ENCODE measurements at regions not wholly inside any gene's neighbourhood (a gene's known extent, or its start where the extent isn't known, plus 50 kb on each side); places are given as distances from the start of the nearest gene placed in this dataset.

GRCh38 chr12:92010368-92010767 lies 135.3 kb downstream of the BTG1 start:
- intact Hi-C loops (cut with micrococcal nuclease): no loop called here
- DNase-seq (no peak), ATAC-seq (no peak)

GRCh38 chr12:92008345-92008744 lies 137.3 kb downstream of the BTG1 start:
- ATAC-seq (no peak), DNase-seq (no peak)
- intact Hi-C loops (cut with micrococcal nuclease): no loop called here

GRCh38 chr12:92007787-92008186 lies 137.9 kb downstream of the BTG1 start:
- ATAC-seq (no peak), DNase-seq (no peak)
- intact Hi-C loops (cut with micrococcal nuclease): no loop called here

DNA sequence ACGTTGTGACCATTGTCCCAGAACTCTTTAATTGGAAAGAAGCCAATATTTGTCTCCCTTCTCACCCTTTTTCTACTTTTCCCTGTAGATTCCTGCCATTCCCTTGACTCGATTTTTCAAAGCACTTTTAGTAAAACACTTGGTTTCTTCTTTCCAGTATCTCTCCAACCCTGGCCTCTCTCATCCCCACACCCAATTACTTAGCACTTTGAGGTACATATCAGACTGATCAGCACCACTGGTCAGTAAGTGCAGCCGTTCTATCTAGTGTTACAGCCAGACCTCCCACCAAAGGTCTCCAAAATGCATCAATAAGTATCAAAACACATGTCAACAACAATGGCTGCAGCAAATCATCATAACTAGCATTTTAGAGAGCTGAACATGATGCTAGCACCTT lies 141.9 kb downstream of the BTG1 start:
- no peak for ATAC-seq
- no peak for DNase-seq
- intact Hi-C loops (cut with micrococcal nuclease): no loop called here

GRCh38 chr12:92002673-92003382 lies 142.8 kb downstream of the BTG1 start:
- DNase-seq (no peak), ATAC-seq (peak; percentile 87)
- intact Hi-C loops (cut with micrococcal nuclease): no loop called here

DNA sequence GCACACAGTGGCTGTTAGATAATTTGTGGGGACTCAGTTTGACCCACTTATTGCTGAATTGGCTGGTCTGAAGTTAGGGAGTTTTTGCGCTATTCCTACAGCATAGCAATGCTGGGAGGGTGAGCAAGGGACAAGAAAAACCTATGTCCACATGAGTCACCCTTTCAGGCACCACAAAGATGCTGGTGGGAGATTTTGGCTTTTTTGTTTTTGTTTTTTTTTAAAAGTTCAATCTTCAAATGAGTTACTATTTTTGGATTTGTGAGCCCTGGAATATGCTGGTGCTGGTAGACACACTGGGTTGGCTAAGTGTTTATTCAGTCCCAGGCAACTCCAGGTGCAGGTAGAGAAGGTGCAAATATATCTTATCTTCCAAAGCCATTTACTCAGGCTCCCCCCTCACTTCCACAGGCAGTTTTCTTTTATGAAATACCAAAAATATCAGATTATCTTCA lies 143.4 kb downstream of the BTG1 start:
- ATAC-seq: peak; percentile 55
- no peak for DNase-seq
- intact Hi-C loops (cut with micrococcal nuclease): no loop called here

- intact Hi-C loops (cut with micrococcal nuclease): no loop called here
- no peak for ATAC-seq
- no peak for DNase-seq
These were observed 145.0 kb downstream of the BTG1 start for GRCh38 chr12:92000597-92000996.

- no peak for DNase-seq
- intact Hi-C loops (cut with micrococcal nuclease): no loop called here
- no peak for ATAC-seq
These were observed 145.8 kb downstream of the BTG1 start for GRCh38 chr12:91999823-92000222.

DNA sequence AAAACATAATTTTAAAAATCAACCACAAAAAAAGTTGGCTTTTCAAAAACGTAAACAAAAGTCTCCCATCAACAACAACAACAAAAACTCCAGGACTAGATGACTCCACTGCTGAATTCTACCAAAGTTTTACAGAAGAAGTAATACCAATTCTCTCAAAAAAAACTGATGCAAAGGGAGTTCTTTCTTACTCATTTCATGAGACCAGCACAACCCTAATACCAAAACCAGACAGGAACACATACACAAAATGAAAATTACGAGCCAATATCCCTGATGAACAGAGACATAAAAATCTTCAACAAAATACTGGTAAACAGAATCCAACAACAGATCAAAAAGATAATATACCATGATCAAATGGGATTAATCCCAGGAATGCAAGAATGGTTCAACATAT lies 147.3 kb downstream of the BTG1 start:
- intact Hi-C loops (cut with micrococcal nuclease): no loop called here
- ATAC-seq (no peak), DNase-seq (no peak)

DNA sequence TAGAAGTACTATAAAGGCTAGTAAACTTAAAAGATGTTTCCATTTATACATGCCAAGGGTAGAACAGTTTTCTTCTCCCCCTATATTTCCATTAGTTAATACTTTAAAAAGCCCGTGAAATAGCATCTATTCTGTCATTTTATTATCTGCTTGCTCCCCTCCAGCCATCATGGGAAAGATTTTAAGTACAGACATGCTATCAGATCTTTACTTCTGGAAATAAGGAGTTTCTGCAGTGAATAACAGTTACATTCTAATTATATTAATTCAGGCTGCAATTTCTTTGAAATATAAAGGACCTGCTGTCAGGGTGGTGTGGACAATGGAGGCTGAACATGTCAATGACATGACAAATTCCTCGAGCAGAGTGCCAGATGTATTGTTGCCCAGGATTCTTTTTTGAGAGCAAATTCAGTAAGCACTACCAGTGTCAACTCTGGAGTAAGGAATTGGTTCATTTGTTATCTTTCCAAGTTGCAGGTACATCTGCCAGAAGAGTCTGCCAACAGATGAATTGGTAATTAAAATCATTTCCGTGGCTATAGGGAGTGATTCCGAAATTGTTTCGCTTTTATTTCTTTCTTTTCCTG lies 151.3 kb downstream of the BTG1 start:
- DNase-seq (no peak), ATAC-seq (peak; percentile 54)
- intact Hi-C loops (cut with micrococcal nuclease): no loop called here

DNA sequence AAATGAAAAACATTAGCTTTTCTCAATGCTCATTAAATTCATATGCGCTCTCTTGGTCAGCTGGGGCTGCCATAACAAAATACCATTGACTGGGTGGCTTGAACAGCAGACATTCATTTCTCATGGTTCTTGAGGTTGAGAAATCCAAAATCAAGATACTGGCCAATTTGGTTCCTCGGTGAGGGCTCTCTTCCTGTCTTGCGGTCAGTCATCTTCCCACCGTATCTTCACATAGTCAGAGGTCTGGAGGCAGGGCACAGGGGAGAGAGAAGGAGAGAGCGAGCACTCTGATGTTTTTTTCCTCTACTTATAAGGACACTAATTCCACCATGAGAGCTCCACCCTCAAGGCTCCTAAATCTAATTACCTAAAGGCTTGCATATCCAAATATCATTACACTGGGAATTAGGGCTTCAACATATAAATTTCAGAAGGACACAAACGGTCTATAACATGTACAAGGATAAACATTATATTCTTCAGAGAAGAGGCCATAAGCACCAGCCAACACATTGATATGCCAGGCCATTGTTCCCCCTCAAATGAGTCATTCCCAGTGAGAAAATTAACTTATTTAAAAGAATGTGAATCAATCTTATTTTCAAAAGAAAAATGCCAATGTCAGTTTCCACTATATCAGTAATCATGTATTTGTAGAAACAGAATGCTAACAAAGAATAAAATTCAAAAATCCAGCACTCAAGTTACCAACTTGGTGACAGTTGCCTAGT lies 152.2 kb downstream of the BTG1 start:
- ATAC-seq: no peak
- intact Hi-C loops (cut with micrococcal nuclease): no loop called here
- no peak for DNase-seq

- intact Hi-C loops (cut with micrococcal nuclease): no loop called here
- no peak for ATAC-seq
- no peak for DNase-seq
These were observed 154.1 kb downstream of the BTG1 start for GRCh38 chr12:91991399-91992187.

GRCh38 chr12:91990525-91990924 lies 155.1 kb downstream of the BTG1 start:
- ATAC-seq (no peak), DNase-seq (no peak)
- intact Hi-C loops (cut with micrococcal nuclease): no loop called here

DNA sequence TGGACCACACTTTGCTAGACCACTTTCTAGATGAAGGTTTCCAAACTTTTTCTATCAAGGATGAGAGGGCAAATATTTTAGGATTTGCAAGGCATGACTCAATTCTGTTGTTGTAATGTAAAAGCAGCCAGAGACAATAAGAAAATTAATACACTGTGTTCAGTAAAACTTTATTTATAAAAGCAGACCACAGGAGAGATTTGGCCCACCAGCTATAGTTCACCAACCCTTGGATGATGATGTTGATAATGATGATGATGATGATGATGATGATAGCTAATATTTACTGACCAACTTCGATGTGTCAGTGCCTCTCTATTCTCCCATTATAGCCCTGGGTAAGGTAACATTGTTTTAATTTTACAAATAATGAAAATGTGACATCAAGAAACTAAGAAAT lies 156.5 kb downstream of the BTG1 start:
- no peak for DNase-seq
- intact Hi-C loops (cut with micrococcal nuclease): loop anchor here (10.0 kb wide), 1 partner anchor 146 kb away; no protein-coding TSS in a partner anchor
- no peak for ATAC-seq

- intact Hi-C loops (cut with micrococcal nuclease): loop anchor here (10.0 kb wide), 1 partner anchor 146 kb away; no protein-coding TSS in a partner anchor
- ATAC-seq (peak; percentile 22), DNase-seq (no peak)
These were observed 157.3 kb downstream of the BTG1 start for GRCh38 chr12:91988086-91988923.

DNA sequence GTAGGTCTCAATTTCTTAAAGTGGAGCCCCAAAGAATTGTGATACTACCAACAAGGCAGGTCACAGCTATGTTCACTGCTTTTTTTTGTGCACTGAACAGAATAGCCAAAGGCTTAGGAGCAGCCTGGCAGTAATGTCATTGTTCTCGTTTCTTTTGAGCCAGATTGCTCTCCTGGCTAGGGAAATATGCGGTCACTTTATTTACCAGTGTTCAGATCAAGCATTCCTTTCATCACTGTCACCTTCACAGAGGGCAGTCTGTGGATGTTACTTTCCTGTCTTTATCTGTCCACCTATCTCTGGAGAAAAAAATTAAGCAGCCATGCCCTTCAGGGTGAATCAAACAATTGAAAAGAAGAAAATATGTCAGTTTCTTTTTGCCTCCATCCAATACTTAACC lies 159.6 kb downstream of the BTG1 start:
- DNase-seq (no peak), ATAC-seq (peak; percentile 57)
- intact Hi-C loops (cut with micrococcal nuclease): loop anchor here (10.0 kb wide), 1 partner anchor 149 kb away; no protein-coding TSS in a partner anchor

GRCh38 chr12:91985002-91985787 lies 160.5 kb downstream of the BTG1 start:
- intact Hi-C loops (cut with micrococcal nuclease): loop anchor here (10.0 kb wide), 1 partner anchor 150 kb away; no protein-coding TSS in a partner anchor
- ATAC-seq: peak; percentile 43
- DNase-seq: no peak

DNA sequence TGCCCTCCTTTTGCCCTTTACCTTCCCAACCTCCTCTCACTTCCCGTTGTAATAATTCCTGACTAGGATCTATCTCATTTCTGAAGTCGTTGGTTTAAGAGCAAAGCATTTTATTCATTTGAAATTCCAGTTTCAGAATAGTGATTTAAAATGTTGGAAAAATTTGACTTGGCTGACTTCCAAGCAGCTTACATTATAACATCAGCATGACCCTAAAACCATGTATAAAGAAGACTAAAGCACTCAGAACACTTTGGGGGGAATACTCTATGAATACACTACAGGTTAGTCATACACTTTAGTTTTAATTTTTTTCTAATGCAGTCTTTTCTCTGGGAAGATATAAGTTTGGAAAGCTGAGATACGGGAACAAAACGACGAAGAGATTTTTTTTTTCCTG lies 161.1 kb downstream of the BTG1 start:
- no peak for DNase-seq
- intact Hi-C loops (cut with micrococcal nuclease): loop anchor here (10.0 kb wide), 1 partner anchor 150 kb away; no protein-coding TSS in a partner anchor
- ATAC-seq: no peak
